GM23248 (cell line): ENCODE measurements at regions not wholly inside any gene's neighbourhood (a gene's known extent, or its start where the extent isn't known, plus 50 kb on each side); places are given as distances from the start of the nearest gene placed in this dataset.

ENCODE experiments used
- DNase-seq: peaks from one replicate; pipeline ENCODE4 v3.0.0-alpha.2; 2015
- H2AFZ ChIP-seq: fragments of 200-600 bp; sonication (generic); 2 replicates; pipeline ENCODE4 v1.6.1; 2016; ENCODE audit warnings: antibody characterized with exemption
- H3F3A ChIP-seq: fragments of 200-600 bp; sonication (generic); 2 replicates; pipeline ENCODE4 v1.6.1; 2016; ENCODE audit warnings: mild to moderate bottlenecking, antibody characterized with exemption, mixed run types; ENCODE audit not compliant: insufficient read depth
- H3K27ac ChIP-seq: fragments of 200-600 bp; sonication (generic); 2 replicates; pipeline ENCODE4 v1.5.1; 2016; ENCODE audit warnings: mild to moderate bottlenecking
- H3K27me3 ChIP-seq: fragments of 200-600 bp; sonication (generic); replicated peaks from 2 replicates; pipeline ENCODE4 v1.6.1; 2016; ENCODE audit warnings: mild to moderate bottlenecking; ENCODE audit not compliant: insufficient read depth
- H3K36me3 ChIP-seq: fragments of 200-600 bp; sonication (generic); 2 replicates; pipeline ENCODE4 v1.6.1; 2016; ENCODE audit warnings: low read depth, mild to moderate bottlenecking
- H3K4me1 ChIP-seq: fragments of 200-600 bp; sonication (generic); 2 replicates; pipeline ENCODE4 v1.6.1; 2016; ENCODE audit warnings: mild to moderate bottlenecking; ENCODE audit not compliant: insufficient read depth
- H3K4me2 ChIP-seq: fragments of 200-600 bp; sonication (generic); one replicate; pipeline ENCODE4 v1.6.1; 2016; ENCODE audit warnings: mild to moderate bottlenecking; ENCODE audit not compliant: unreplicated experiment
- H3K4me3 ChIP-seq: fragments of 200-600 bp; sonication (generic); 2 replicates; pipeline ENCODE4 v1.5.1; 2016; ENCODE audit warnings: mild to moderate bottlenecking
- H3K79me2 ChIP-seq: fragments of 200-600 bp; sonication (generic); 2 replicates; pipeline ENCODE4 v1.6.1; 2016; ENCODE audit warnings: mild to moderate bottlenecking; ENCODE audit not compliant: insufficient read depth
- H3K9ac ChIP-seq: fragments of 200-600 bp; sonication (generic); 2 replicates; pipeline ENCODE4 v1.6.1; 2016; ENCODE audit warnings: mild to moderate bottlenecking
- H3K9me2 ChIP-seq: fragments of 200-600 bp; sonication (generic); 2 replicates; pipeline ENCODE4 v1.6.1; 2016; ENCODE audit warnings: mixed run types, mild to moderate bottlenecking, moderate library complexity; ENCODE audit not compliant: insufficient read depth
- H3K9me3 ChIP-seq: fragments of 200-600 bp; sonication (generic); one replicate; pipeline ENCODE4 v1.6.1; 2017; ENCODE audit warnings: low read depth
- H4K20me1 ChIP-seq: fragments of 200-600 bp; sonication (generic); 2 replicates; pipeline ENCODE4 v1.6.0; 2016; ENCODE audit not compliant: insufficient read depth
- EZH2 ChIP-seq: fragments of 200-600 bp; sonication (generic); IDR thresholded peaks from 2 replicates; pipeline ENCODE4 v1.6.1; 2018; ENCODE audit warnings: antibody characterized with exemption, mild to moderate bottlenecking; ENCODE audit not compliant: insufficient read depth, poor library complexity, severe bottlenecking
- EZH2phosphoT487 ChIP-seq: fragments of 200-600 bp; sonication (generic); IDR thresholded peaks from 2 replicates; pipeline ENCODE4 v1.6.1; 2018; ENCODE audit warnings: antibody characterized with exemption, moderate library complexity, mild to moderate bottlenecking, low read depth; ENCODE audit not compliant: insufficient read depth
- WGBS, 2 experiments: methylation state at CpG; one replicate each; pipeline ENCODE4 v1.1.6; 2015 to 2017; ENCODE audit warnings: low lambda C conversion rate in 2 of 2, low coverage in 1 of 2; ENCODE audit errors: missing lambda C conversion rate in 2 of 2; 5-methylcytosine and 5-hydroxymethylcytosine counted together
- in situ Hi-C: fragments of 300-500 bp; cut with MboI; formaldehyde crosslinking; loops from 2 replicates; pipeline ENCODE4 v1.15.0; 2020

GRCh38 chrX:8089141-8089540 lies 81.9 kb downstream of the VCX2 start:
- Histone ChIP-seq H4K20me1 (no peaks in the 10 kb centered on the region), H3F3A (no peaks in the 10 kb centered on the region), H3K4me3 (no peak overlapping the region), H3K9me2 (no peaks in the 10 kb centered on the region), H2AFZ (no peak overlapping the region), H3K9me3 (no peaks in the 10 kb centered on the region), H3K79me2 (no peaks in the 10 kb centered on the region), H3K36me3 (no peaks in the 10 kb centered on the region), H3K9ac (no peak overlapping the region), H3K27me3 (no peaks in the 10 kb centered on the region), H3K27ac (no peak overlapping the region), H3K4me1 (no peaks in the 10 kb centered on the region), H3K4me2 (no peak overlapping the region)
- DNase-seq: no peak
- in situ Hi-C loops: no loop called here
- 0 to 1% methylated on average over 4 of the region's 4 CpGs for WGBS, 2 experiments
- TF ChIP-seq EZH2phosphoT487: no peak
- TF ChIP-seq EZH2: no peak

- in situ Hi-C loops: no loop called here
- no peaks in the 10 kb centered on the region for H3K4me1 ChIP-seq
- no peaks in the 10 kb centered on the region for H3K9me3 ChIP-seq
- no peak for TF ChIP-seq EZH2
- TF ChIP-seq EZH2phosphoT487: no peak
- no peak overlapping the region for H3K4me3 ChIP-seq
- WGBS, 2 experiments: 16 to 23% methylated on average over 3 to 4 of the region's 4 CpGs
- no peaks in the 10 kb centered on the region for H3K9me2 ChIP-seq
- no peak overlapping the region for H3K9ac ChIP-seq
- H3F3A ChIP-seq: no peaks in the 10 kb centered on the region
- no peak for DNase-seq
- no peak overlapping the region for H2AFZ ChIP-seq
- H3K79me2 ChIP-seq: no peaks in the 10 kb centered on the region
- H3K4me2 ChIP-seq: no peak overlapping the region
- H4K20me1 ChIP-seq: no peaks in the 10 kb centered on the region
- no peak overlapping the region for H3K27ac ChIP-seq
- no peaks in the 10 kb centered on the region for H3K36me3 ChIP-seq
- H3K27me3 ChIP-seq: no peaks in the 10 kb centered on the region
Measured at GRCh38 chrX:8084006-8084405, 87.1 kb downstream of the VCX2 start.

- Histone ChIP-seq H3K27ac (no peak overlapping the region), H3K9me3 (no peaks in the 10 kb centered on the region), H3K36me3 (no peaks in the 10 kb centered on the region), H3K4me1 (no peaks in the 10 kb centered on the region), H3K4me3 (no peak overlapping the region), H4K20me1 (no peaks in the 10 kb centered on the region), H3K9ac (no peak overlapping the region), H3K4me2 (no peak overlapping the region), H3K79me2 (no peaks in the 10 kb centered on the region), H2AFZ (no peak overlapping the region), H3K27me3 (no peaks in the 10 kb centered on the region), H3K9me2 (no peaks in the 10 kb centered on the region), H3F3A (no peaks in the 10 kb centered on the region)
- 6 to 13% methylated on average over 3 of the region's 3 CpGs for WGBS, 2 experiments
- no peak for DNase-seq
- TF ChIP-seq EZH2phosphoT487 (no peak), EZH2 (no peak)
- in situ Hi-C loops: no loop called here
Measured at GRCh38 chrX:8083286-8083685, 87.8 kb downstream of the VCX2 start.

GRCh38 chrX:8075636-8076035 lies 95.4 kb downstream of the VCX2 start:
- Histone ChIP-seq H3K36me3 (no peaks in the 10 kb centered on the region), H3K4me2 (no peak overlapping the region), H3K79me2 (no peaks in the 10 kb centered on the region), H3K9me2 (no peaks in the 10 kb centered on the region), H3K4me1 (no peaks in the 10 kb centered on the region), H3K27me3 (no peaks in the 10 kb centered on the region), H4K20me1 (no peaks in the 10 kb centered on the region), H3K27ac (no peak overlapping the region), H3K9ac (no peak overlapping the region), H3F3A (no peaks in the 10 kb centered on the region), H2AFZ (no peak overlapping the region), H3K4me3 (no peak overlapping the region), H3K9me3 (no peaks in the 10 kb centered on the region)
- no peak for DNase-seq
- TF ChIP-seq EZH2 (no peak), EZH2phosphoT487 (no peak)
- in situ Hi-C loops: no loop called here

GRCh38 chrX:8067754-8068462 lies 103.2 kb downstream of the VCX2 start:
- H4K20me1 ChIP-seq: no peaks in the 10 kb centered on the region
- WGBS, 2 experiments: 33% methylated on average over 8 of the region's 8 CpGs
- H3K27me3 ChIP-seq: no peaks in the 10 kb centered on the region
- no peak overlapping the region for H2AFZ ChIP-seq
- H3K9me2 ChIP-seq: no peaks in the 10 kb centered on the region
- no peak overlapping the region for H3K4me2 ChIP-seq
- in situ Hi-C loops: no loop called here
- H3K79me2 ChIP-seq: no peaks in the 10 kb centered on the region
- H3K27ac ChIP-seq: no peak overlapping the region
- H3K4me1 ChIP-seq: no peaks in the 10 kb centered on the region
- no peaks in the 10 kb centered on the region for H3K36me3 ChIP-seq
- no peaks in the 10 kb centered on the region for H3K9me3 ChIP-seq
- H3F3A ChIP-seq: no peaks in the 10 kb centered on the region
- DNase-seq: no peak
- H3K4me3 ChIP-seq: no peak overlapping the region
- TF ChIP-seq EZH2phosphoT487 (no peak), EZH2 (no peak)
- no peak overlapping the region for H3K9ac ChIP-seq
